K562 (cell line): ENCODE measurements at regions not wholly inside any gene's neighbourhood (a gene's known extent, or its start where the extent isn't known, plus 50 kb on each side); places are given as distances from the start of the nearest gene placed in this dataset.

Source experiments
- ATAC-seq: fragments of 200-7000 bp; cut with Tn5 transposase; 3 replicates; pipeline ENCODE4 v1.9.1; 2020; ENCODE audit warnings: moderate library complexity
- BruUV-seq: library from RNA; stranded (reverse); fragments of 400-500 nt; replicated peaks from 2 replicates; lab custom pipeline; 2021; lab: Mats Ljungman, UMichigan
- CTCF ChIA-PET: fragments of 300-600 bp; formaldehyde crosslinking; extraction: SDS; loops from one replicate; lab custom pipeline; 2021; ENCODE audit warnings: low intra/inter-chr PET ratio; lab: Yijun Ruan, JAX
- POLR2A ChIA-PET: fragments of 300-600, 350-650 bp; sonication (Branson Sonifier 250); formaldehyde crosslinking; extraction: SDS; loops from one replicate; lab custom pipeline; 2021; ENCODE audit warnings: antibody characterized with exemption, inconsistent platforms; lab: Yijun Ruan, JAX
- DNase-seq, 4 experiments: peaks; one replicate each; pipeline versions ENCODE4 v3.0.0 to v3.0.0-alpha.2; 2011 to 2018; ENCODE audit warnings: low spot score in 3 of 4, mixed read lengths in 3 of 4; ENCODE audit errors: extremely low read depth in 1 of 4
- FAIRE-seq: peaks from 2 replicates; lab custom pipeline; 2011; peaks lifted over from hg19 to GRCh38; lab: Jason Lieb, UNC
- H2AFZ ChIP-seq: 2 replicates; pipeline ENCODE4 v1.6.0; 2011; ENCODE audit warnings: low read depth, low read length, control low read depth, inconsistent platforms
- H3K27ac ChIP-seq: fragments of 200-600 bp; 3 replicates; pipeline ENCODE4 v1.8.0; 2011; ENCODE audit warnings: low read depth, mild to moderate bottlenecking, control low read depth, inconsistent platforms, low read length, moderate library complexity, mixed read lengths; ENCODE audit errors: extremely low read depth
- H3K27me3 ChIP-seq, 2 experiments: fragments of 300-600 bp in 1 of 2; 2 replicates in 1 of 2; 3 replicates in 1 of 2; pipeline versions ENCODE4 v1.6.0 to v1.8.0; 2011; ENCODE audit warnings: inconsistent platforms in 2 of 2, low read length in 2 of 2, mild to moderate bottlenecking in 1 of 2, mixed read lengths in 1 of 2, moderate library complexity in 1 of 2; ENCODE audit not compliant: control insufficient read depth in 2 of 2, insufficient read depth in 2 of 2
- H3K36me3 ChIP-seq: fragments of 300-600 bp; 3 replicates; pipeline ENCODE4 v1.8.0; 2011; ENCODE audit warnings: mild to moderate bottlenecking, low read length, inconsistent platforms; ENCODE audit not compliant: control insufficient read depth, insufficient read depth
- H3K4me1 ChIP-seq, 2 experiments: fragments of 200-600 bp in 1 of 2; replicated peaks in 1 of 2; 2 replicates in 1 of 2; 3 replicates in 1 of 2; pipeline versions ENCODE4 v1.5.1 to v1.8.0; 2011; ENCODE audit warnings: inconsistent platforms in 2 of 2, low read length in 2 of 2, mild to moderate bottlenecking in 1 of 2, mixed read lengths in 1 of 2, moderate library complexity in 1 of 2; ENCODE audit not compliant: control insufficient read depth in 2 of 2, insufficient read depth in 2 of 2
- H3K4me2 ChIP-seq: 2 replicates; pipeline ENCODE4 v1.6.1; 2011; ENCODE audit warnings: low read length, control low read depth, inconsistent platforms, mixed read lengths; ENCODE audit not compliant: insufficient read depth
- H3K4me3 ChIP-seq: fragments of 200-600 bp; sonication (generic), shearing (Covaris generic); 2 replicates; pipeline ENCODE4 v1.5.1; 2016; ENCODE audit warnings: control low read depth, inconsistent platforms
- H3K79me2 ChIP-seq: fragments of 200-600 bp; 3 replicates; pipeline ENCODE4 v1.8.0; 2011; ENCODE audit warnings: low read length, inconsistent platforms; ENCODE audit not compliant: control insufficient read depth, insufficient read depth
- H3K9ac ChIP-seq, 2 experiments: 2 replicates each; pipeline versions ENCODE4 v1.6.0 to v1.6.1; 2011; ENCODE audit warnings: low read depth in 2 of 2, low read length in 2 of 2, control low read depth in 1 of 2, inconsistent platforms in 1 of 2, mild to moderate bottlenecking in 1 of 2, mixed read lengths in 1 of 2; ENCODE audit not compliant: insufficient read depth in 1 of 2
- H3K9me1 ChIP-seq: one replicate; pipeline ENCODE4 v1.6.0; 2011; ENCODE audit warnings: inconsistent platforms, mild to moderate bottlenecking, low read length, moderate library complexity; ENCODE audit not compliant: control insufficient read depth, insufficient read depth
- H3K9me3 ChIP-seq: replicated peaks from 2 replicates; pipeline ENCODE4 v1.5.1; 2011; ENCODE audit warnings: low read depth, low read length, inconsistent platforms; ENCODE audit not compliant: control insufficient read depth, insufficient read depth
- H4K20me1 ChIP-seq: replicated peaks from 2 replicates; pipeline ENCODE4 v1.6.1; 2011; ENCODE audit warnings: low read length, inconsistent platforms, mixed read lengths; ENCODE audit not compliant: control insufficient read depth, insufficient read depth
- FOS ChIP-seq: IDR thresholded peaks from 3 replicates; pipeline ENCODE4 v1.6.1; 2011; ENCODE audit not compliant: insufficient read length; ENCODE audit errors: extremely low read depth
- GTF2E2 ChIP-seq: fragments of 200-800 bp; sonication (Bioruptor generic); IDR thresholded peaks from 2 replicates; pipeline ENCODE4 v1.6.1; 2016; ENCODE audit warnings: missing genetic modification characterization, missing compliant biosample characterization
- HMGN3 ChIP-seq: IDR thresholded peaks from 2 replicates; pipeline ENCODE4 v1.6.1; 2011; ENCODE audit warnings: borderline replicate concordance, low read depth, mild to moderate bottlenecking, mixed read lengths, low read length; ENCODE audit not compliant: insufficient read length; ENCODE audit errors: extremely low read depth
- MAFF ChIP-seq: IDR thresholded peaks from 2 replicates; pipeline ENCODE4 v1.6.1; 2012; ENCODE audit warnings: low read length, improper control_type of control experiment
- MCM5 ChIP-seq: fragments of 450-650 bp; IDR thresholded peaks from 2 replicates; pipeline ENCODE4 v1.6.1; 2016; ENCODE audit warnings: low read depth
- MYNN ChIP-seq, 2 experiments: sonication (generic); formaldehyde crosslinking in 1 of 2; IDR thresholded peaks; 2 replicates each; pipeline versions ENCODE4 v1.5.0 to v1.6.1; 2016 to 2020; ENCODE audit warnings: antibody characterized with exemption in 1 of 2, missing genetic modification reagents in 1 of 2
- NFYB ChIP-seq: IDR thresholded peaks from 2 replicates; pipeline ENCODE4 v1.6.1; 2011; ENCODE audit warnings: mild to moderate bottlenecking, moderate library complexity; ENCODE audit not compliant: insufficient read length; ENCODE audit errors: extremely low read depth
- NRF1 ChIP-seq, 2 experiments: fragments of 450-650 bp; IDR thresholded peaks in 1 of 2; conservative IDR thresholded peaks in 1 of 2; 2 replicates each; pipeline ENCODE4 v1.6.1; 2014; ENCODE audit warnings: mild to moderate bottlenecking in 2 of 2
- PHTF2 ChIP-seq: fragments of 250-450 bp; sonication (Bioruptor Pico); IDR thresholded peaks from 2 replicates; pipeline ENCODE4 v1.5.0; 2021; ENCODE audit warnings: mild to moderate bottlenecking
- TCF7L2 ChIP-seq: fragments of 150-350 bp; IDR thresholded peaks from 2 replicates; pipeline ENCODE4 v1.6.1; 2016; ENCODE audit warnings: low read depth, mild to moderate bottlenecking, low read length, moderate library complexity
- ZBTB8A ChIP-seq: fragments of 450-650 bp; IDR thresholded peaks from 2 replicates; pipeline ENCODE4 v1.6.1; 2018; ENCODE audit warnings: mild to moderate bottlenecking, moderate library complexity; ENCODE audit not compliant: partially characterized antibody
- ZNF175 ChIP-seq: fragments of 200-800 bp; sonication (Bioruptor generic); IDR thresholded peaks from 2 replicates; pipeline ENCODE4 v1.6.1; 2016; ENCODE audit warnings: low read depth, mild to moderate bottlenecking, missing genetic modification characterization, missing compliant biosample characterization
- ZNF24 ChIP-seq: fragments of 450-650 bp; IDR thresholded peaks from 2 replicates; pipeline ENCODE4 v1.6.1; 2016
- ZNF589 ChIP-seq: fragments of 200-800 bp; sonication (Bioruptor generic); IDR thresholded peaks from 2 replicates; pipeline ENCODE4 v1.6.1; 2016; ENCODE audit warnings: low read depth, missing genetic modification characterization, missing compliant biosample characterization
- ZSCAN32 ChIP-seq: fragments of 450-650 bp; formaldehyde crosslinking; IDR thresholded peaks from 2 replicates; pipeline ENCODE4 v1.4.0; 2020; ENCODE audit warnings: mild to moderate bottlenecking, moderate library complexity
- WGBS: fragments of 100-300 bp; shearing (Covaris generic); methylation state at CpG from one replicate; pipeline ENCODE4 v1.1.6; 2016; ENCODE audit warnings: low coverage, mixed read lengths; ENCODE audit not compliant: insufficient coverage; ENCODE audit errors: missing lambda C conversion rate; 5-methylcytosine and 5-hydroxymethylcytosine counted together
- in situ Hi-C: fragments of 300-500 bp; cut with MboI; formaldehyde crosslinking; loops from 4 replicates; pipeline ENCODE4 v1.15.0; 2018; ENCODE audit warnings: inconsistent platforms, mixed read lengths
- intact Hi-C: fragments of 100-400 bp; cut with micrococcal nuclease; formaldehyde crosslinking; loops from 2 replicates; pipeline ENCODE4 v1.14.2; 2022
- TF ChIP-seq, protein P1 (sequence below): fragments of 450-650 bp; IDR thresholded peaks from 2 replicates; pipeline ENCODE4 v1.6.1; 2016; ENCODE audit warnings: low read depth, mild to moderate bottlenecking, moderate library complexity
- TF ChIP-seq, protein P2 (sequence below): fragments of 450-650 bp; formaldehyde crosslinking; IDR thresholded peaks from 2 replicates; pipeline ENCODE4 v1.4.0; 2020; ENCODE audit warnings: mild to moderate bottlenecking, moderate library complexity

DNA sequence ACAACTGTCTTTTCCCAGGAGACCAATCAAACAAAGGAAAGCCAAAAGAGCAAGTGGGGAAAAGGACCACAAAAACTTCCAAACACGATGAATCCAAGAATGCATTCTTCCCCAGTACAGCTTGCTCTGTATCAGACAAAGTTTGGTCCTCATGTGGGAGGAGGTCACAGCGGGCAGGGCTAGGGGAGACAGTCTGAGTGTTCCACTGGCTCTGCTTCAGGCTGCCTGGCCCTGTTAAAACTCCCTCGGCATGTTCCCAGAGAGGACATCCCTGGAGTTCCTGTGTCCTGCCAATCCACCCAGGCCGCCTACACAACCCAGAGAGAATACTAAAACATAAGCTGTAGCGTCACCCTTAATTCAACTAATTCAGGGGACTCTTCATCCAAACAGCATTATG, 415.1 kb upstream of the DYNLRB2 start:
- no peaks in the 10 kb centered on the region for H3K9me3 ChIP-seq
- BruUV-seq: no TSS peak
- intact Hi-C loops (no loop called here), in situ Hi-C loops (no loop called here)
- FAIRE-seq (no peak), DNase-seq (no peak), ATAC-seq (no peak)
- 4% methylated on average over 5 of the region's 5 CpGs for whole genome bisulfite sequencing
- H3K4me1 ChIP-seq: no peaks in the 10 kb centered on the region
- no peak overlapping the region for H3K4me3 ChIP-seq
- H2AFZ ChIP-seq: no peak overlapping the region
- no peak overlapping the region for H3K27ac ChIP-seq
- no peaks in the 10 kb centered on the region for H4K20me1 ChIP-seq
- TF ChIP-seq NFYB: no peak
- TF ChIP-seq, protein P1, sequence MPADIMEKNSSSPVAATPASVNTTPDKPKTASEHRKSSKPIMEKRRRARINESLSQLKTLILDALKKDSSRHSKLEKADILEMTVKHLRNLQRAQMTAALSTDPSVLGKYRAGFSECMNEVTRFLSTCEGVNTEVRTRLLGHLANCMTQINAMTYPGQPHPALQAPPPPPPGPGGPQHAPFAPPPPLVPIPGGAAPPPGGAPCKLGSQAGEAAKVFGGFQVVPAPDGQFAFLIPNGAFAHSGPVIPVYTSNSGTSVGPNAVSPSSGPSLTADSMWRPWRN: no peak
- no peak for TF ChIP-seq ZSCAN32 (CRISPR knock-in tag)
- no peak for TF ChIP-seq GTF2E2 (tag)
- no peak for TF ChIP-seq MCM5
- TF ChIP-seq MAFF: no peak
- no peak for TF ChIP-seq HMGN3
- TF ChIP-seq PHTF2: no peak
- no peak for TF ChIP-seq TCF7L2
- TF ChIP-seq ZNF175 (CRISPR knock-in tag): no peak
- TF ChIP-seq, protein P2, sequence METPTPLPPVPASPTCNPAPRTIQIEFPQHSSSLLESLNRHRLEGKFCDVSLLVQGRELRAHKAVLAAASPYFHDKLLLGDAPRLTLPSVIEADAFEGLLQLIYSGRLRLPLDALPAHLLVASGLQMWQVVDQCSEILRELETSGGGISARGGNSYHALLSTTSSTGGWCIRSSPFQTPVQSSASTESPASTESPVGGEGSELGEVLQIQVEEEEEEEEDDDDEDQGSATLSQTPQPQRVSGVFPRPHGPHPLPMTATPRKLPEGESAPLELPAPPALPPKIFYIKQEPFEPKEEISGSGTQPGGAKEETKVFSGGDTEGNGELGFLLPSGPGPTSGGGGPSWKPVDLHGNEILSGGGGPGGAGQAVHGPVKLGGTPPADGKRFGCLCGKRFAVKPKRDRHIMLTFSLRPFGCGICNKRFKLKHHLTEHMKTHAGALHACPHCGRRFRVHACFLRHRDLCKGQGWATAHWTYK: no peak
- TF ChIP-seq NRF1 (conservative IDR thresholded peaks at IDR 0.05 in 1 of 2, IDR thresholded peaks at IDR 0.05 in 1 of 2): no peak
- TF ChIP-seq FOS: no peak
- TF ChIP-seq MYNN (IDR thresholded peaks at IDR 0.05): no peak
- TF ChIP-seq MYNN (CRISPR knock-in tag; IDR thresholded peaks at IDR 0.05): no peak
- TF ChIP-seq ZBTB8A: no peak
- no peak for TF ChIP-seq ZNF589 (CRISPR knock-in tag)
- no peak for TF ChIP-seq ZNF24
- H3K27me3 ChIP-seq: peaks cover 7 to 21% of the 10 kb centered on the region in 2 experiments
- H3K9me1 ChIP-seq: no peaks in the 10 kb centered on the region
- no peak overlapping the region for H3K9ac ChIP-seq
- ChIA-PET POLR2A (no interaction called here), CTCF (no interaction called here)
- H3K36me3 ChIP-seq: no peaks in the 10 kb centered on the region
- no peak overlapping the region for H3K4me2 ChIP-seq
- no peaks in the 10 kb centered on the region for H3K79me2 ChIP-seq
